ENCODE measurements at regions not wholly inside any gene's neighbourhood (a gene's known extent, or its start where the extent isn't known, plus 50 kb on each side); places are given as distances from the start of the nearest gene placed in this dataset.

DNA sequence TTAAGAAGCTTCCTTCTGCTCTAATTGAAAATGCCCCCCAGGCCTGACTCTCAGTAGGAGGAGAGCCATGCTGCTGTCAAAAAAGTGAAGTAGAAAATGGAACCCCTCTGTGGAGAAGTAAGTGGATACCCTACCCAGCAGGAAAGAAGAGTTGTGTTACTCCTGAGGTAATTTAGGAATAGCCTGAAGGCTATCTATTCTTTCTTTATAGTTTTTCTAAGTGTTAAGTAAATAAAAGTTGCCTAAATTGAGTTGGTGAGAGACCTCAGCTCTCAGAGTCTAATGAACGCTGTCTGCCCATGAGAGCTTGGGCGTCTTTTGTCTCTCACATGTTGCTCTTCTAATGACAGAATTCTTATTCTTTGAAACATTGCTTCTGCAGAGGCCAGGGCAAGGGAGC, 116.2 kb downstream of the NSUN3 start:
- no peak for DNase-seq (ENCODE audit: low read depth in 3 of 3, low spot score in 1 of 3)

DNA sequence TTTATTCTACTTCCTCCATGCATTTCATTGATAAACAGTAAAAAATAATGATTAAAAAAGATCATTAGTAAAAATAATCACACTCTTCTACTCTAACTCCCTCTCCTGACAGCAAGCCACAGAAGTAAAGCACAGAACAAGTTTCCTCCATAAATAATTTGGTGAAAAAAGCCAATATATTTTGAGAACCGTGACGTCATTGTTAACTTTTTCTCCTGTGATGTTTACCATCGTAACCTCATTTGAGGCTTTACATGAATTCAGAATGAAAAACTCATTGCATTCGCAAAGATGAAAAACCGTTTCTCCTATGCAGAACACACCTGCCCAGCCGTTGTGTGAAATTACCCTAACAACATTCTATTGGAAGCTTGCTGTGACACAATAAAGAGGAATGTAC, 120.7 kb downstream of the NSUN3 start:
- DNase-seq (ENCODE audit: low read depth in 3 of 3, low spot score in 1 of 3): no peak

DNA sequence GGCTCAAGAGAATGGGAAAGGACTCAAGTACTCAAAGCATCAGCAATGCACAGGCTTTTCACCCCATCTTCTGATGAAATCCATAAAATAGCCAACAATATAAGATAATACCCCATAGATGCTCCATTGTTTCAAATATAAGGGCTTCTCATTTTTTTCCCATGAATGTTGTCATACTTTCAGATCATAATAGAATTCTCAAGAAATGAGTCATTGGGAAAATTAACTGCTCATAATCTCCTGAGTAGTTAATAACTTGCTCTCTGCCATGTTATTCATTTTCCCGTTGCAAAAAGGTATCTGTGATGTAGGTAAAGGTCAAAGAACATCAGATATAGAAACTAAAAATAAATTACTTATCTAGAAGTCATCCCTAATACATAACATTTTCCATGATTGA, 121.9 kb downstream of the NSUN3 start:
- DNase-seq (ENCODE audit: low read depth in 3 of 3, low spot score in 1 of 3): no peak

DNA sequence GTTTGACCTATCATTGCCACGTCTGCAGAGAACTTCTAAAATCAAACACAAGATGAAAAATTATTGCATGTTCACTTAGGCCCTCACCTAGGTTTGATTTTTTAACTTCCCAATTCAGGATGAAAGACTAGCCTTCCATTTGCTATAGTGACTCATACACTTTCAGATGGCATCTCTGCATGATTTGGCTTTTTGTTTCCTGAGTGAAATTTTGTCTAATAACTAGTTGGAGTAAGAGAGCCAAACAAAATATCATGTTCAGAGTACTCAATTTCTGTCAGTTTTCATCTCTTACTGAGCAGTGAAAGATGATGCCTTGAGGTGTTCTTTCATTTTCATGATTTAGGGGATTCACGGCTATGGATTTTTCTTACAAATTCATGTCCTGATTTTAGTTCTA, 122.9 kb downstream of the NSUN3 start:
- no peak for DNase-seq (ENCODE audit: low read depth in 3 of 3, low spot score in 1 of 3)

DNA sequence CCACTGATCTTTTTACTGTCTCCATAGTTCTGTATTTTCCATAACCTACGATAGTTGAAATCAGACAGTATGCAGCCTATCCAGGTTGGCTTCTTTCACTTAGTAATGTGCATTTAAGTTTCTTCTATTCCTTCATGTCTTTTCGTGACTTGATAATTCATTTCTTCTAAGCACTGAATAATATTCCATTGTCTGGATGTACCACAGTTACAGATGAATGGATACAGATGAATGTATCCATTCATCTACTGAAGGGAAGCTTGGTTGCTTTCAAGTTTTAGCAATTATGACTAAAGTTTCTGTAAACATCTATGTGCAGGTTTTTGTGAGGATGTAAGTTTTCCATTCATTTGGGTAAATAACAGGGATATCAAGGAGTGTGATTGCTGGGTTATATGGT, 124.8 kb downstream of the NSUN3 start:
- no peak for DNase-seq (ENCODE audit: low read depth in 3 of 3, low spot score in 1 of 3)

DNA sequence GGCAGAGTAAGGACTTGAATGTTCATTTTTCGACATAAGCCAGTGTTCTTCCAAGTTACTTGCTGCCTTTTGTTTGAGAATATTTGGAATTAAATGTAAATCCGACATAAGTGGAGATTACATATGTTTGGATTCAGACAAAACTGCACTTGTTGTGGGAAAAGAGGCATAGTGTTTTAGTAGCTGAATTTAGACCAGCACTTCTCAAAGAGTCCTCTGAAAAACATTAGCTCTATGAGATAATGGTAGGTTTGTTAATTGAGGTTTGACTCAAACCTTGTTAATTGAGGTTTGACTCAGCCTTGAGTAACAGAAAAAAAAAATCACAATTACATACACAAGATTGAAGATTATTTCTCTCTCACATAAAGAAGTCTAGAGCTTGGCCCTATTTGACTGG, 132.5 kb downstream of the NSUN3 start:
- no peak for DNase-seq (ENCODE audit: low read depth in 3 of 3, low spot score in 1 of 3)

DNA sequence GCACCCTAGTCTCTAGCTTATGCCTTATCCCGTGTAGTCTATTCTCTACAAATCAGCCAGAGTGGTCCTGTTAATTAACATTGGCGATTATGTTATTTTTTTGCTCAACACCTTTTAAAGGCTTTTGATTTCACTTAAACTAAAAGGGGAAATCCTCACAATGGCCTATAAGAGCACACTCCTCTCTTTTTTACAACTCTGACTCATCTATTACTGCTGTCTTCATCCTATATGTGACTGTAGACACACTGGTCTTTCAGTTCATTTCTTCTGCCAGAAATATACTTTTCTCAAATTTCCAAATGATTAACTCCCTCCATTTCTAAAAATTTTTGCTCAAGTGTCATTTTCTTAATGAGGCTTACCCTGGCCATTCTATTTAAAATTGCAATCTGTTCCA, 143.4 kb downstream of the NSUN3 start:
- no peak for DNase-seq (ENCODE audit: low read depth in 3 of 3, low spot score in 1 of 3)

DNA sequence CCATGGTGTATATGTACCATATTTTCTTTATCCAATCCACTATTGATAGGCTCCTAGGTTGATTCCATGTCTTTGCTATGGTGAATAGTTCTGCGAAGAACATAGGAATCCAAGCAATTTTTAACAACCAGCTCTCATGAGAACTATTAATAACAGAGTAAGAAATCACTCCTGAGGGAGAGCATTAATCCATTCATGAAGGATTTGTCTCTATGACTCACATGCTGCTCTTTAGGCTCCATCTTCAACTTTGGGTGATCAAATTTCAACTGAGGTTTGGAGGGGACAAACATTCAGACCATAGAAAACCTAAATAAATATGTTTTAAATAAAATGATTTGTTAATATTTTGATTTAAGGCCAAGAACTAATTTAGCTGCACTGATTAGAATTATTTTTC, 147.4 kb downstream of the NSUN3 start:
- no peak for DNase-seq (ENCODE audit: low read depth in 3 of 3, low spot score in 1 of 3)

DNA sequence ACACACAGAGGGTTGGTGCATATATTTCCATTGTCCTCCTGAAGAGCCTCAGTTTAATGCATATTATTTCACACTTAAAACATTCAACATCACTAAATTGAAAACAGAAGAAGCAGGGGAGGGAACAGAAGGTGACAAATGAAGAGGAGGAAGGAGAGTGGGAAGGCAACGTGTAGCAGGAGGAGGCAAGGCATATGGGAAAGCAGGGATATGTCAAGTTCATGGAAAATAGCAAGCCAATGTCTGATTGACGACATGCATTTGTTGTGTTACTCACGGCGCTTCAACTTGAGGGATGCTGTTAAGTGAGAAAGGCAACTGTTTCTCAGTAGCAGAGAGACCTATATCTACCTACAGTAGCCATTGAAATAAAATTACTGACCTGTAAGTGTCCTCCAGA, 154.5 kb downstream of the NSUN3 start:
- DNase-seq (ENCODE audit: low read depth in 3 of 3, low spot score in 1 of 3): no peak

DNA sequence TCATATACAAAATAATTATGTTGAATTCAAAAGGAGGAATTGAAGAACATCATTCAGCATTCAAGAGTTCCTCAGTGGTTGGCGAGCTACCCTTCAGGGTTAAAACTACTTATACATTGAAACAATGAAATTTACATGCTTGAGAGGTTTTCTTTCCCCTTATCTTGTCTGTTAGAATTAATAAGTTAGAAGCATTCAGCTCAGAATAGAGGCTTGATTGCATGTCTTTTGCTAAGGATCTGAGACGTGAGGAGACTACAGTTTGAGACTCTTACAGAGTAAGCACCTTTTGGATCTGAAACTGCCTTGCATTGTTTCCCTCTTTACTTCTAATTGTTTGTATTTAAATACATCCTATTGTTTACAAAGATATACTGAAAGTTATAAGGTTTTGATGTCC, 157.6 kb downstream of the NSUN3 start:
- no peak for DNase-seq (ENCODE audit: low read depth in 3 of 3, low spot score in 1 of 3)

DNA sequence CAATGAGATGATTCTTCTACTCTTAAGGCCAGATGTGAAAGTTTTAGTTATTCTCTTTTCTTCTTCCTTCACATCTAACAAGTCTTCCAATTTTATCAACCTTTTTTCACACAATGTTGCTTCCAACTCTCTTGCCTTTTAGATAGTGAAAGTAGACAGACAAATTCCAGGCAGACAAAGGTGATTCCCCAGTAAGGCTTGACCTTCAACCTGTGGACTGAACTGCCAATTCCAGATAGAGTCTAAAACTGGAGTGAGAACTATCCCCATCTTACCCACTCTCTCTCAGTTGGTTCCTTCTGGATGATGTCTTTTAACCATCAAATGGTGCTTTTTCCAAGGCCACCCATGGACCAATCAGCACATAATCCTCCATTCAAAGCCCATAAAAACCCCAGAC, 159.0 kb downstream of the NSUN3 start:
- no peak for DNase-seq (ENCODE audit: low read depth in 3 of 3, low spot score in 1 of 3)

DNA sequence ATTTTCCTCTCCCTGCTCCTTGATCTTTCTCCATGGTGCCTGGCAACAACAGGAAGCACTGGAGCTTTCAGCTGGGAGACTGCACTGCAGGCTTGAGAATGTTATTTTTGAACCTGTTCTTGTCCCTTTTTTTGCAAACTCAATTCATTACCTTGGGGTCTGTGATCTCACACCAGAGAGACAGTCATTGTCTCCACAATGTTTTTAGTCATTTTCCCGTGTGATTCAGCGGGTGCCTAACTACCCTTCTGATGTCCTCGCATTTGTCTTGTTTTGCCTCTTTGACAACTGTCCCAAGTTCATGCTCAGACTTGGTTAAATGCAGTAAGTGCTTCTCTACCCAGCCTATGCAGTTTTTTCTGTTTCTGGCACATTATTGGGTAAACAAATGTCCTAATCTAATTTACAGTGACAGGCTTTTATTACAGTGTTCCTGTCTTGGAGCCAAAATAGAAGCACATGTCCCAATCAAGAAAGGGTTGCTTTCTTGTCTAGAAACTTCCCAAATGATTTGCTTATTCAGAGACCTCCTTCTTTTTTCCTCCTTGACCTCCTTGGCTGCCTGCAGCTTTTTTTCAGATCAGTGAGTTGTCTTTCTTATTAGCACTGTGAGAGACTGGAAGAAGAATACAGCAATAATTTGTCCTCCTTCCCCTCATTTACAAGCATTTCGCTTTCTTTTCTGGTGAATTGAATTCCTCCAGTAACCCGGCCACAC, 162.4 kb downstream of the NSUN3 start:
- DNase-seq (ENCODE audit: low read depth in 3 of 3, low spot score in 1 of 3): no peak

DNA sequence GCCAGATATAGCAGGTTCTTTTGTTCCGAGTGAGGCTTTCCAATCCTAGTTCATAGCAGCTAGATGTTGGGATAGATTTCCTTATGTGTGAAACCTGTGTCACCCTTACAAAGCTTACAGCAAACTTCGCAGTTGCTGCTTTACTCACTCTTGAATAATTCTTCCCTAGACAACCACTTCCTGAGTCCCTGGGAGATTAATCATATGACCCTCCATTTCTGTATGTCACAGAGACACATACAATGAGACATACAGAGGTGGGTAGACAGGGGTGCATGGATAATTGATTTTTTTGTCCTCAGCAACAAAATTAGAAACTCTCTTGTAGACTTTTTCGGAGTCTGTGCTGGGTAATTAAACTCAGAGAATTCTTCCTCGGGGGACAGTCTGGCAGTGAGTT, 163.2 kb downstream of the NSUN3 start:
- DNase-seq (ENCODE audit: low read depth in 3 of 3, low spot score in 1 of 3): no peak

DNA sequence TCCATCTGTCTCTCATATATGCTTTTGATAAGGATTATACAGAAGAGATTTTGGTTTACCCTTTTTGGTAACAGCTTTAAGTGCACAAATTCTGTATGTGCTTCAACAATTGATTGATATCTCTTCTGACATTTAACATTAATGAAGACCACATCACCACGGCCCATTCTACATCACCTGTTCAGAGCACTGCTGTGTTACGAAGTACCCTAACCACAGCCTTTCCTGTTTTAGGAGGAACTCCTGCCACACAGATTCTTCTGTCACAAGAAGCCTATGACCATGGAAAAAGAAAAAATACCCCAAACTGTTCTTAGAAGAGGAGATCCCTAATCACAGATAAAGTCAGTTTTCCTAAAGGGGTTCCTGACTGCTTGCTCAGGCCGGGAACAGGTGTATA, 170.1 kb downstream of the NSUN3 start:
- no peak for DNase-seq (ENCODE audit: low read depth in 3 of 3, low spot score in 1 of 3)

DNA sequence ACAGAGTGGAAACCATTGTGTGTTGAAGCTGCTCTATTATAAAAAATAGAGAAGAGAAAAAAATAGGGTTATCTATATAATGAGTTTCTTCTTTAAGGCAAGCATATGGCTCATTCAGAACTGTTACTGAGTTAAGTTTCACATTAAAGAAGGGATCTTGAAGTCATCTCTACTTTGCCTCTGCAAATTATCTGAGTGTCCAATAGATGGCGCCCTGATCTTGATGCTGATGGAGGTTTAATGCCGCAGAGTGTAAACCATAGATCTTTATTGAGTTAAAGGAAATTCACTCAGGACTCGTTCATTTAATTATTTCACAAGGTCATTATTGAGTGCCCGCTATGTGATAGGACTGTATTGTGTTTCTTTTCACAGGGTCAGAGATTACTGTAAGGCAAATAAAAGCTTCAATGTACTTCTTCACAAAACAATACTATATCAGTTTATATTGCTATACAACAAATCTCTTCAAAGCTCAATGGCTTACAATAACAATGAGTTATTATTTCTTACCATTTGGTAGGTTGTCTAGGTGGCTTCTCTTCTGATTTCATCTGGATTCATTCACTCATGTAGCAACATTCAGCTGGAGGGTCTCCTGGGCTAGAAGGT, 171.4 kb downstream of the NSUN3 start:
- no peak for DNase-seq (ENCODE audit: low read depth in 3 of 3, low spot score in 1 of 3)

DNA sequence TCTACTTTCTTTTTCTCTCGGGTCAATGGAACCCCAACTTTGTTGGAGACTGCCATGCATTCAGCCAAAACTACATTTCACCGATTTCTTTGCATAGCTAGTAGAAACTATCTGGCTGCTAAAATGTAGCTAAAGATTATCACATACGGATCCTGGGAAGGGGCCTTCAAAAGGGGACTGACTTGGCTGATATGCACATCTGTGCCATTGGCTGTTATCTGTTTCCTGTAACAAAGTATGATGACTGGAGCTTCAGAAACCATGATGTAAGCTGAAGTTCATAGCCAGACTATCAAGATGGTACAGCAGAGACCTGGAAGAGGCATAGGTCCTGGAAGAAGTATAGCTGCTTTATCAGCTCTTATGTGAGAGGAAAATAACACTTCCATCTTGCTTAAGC, 179.1 kb downstream of the NSUN3 start:
- no peak for DNase-seq (ENCODE audit: low read depth in 3 of 3, low spot score in 1 of 3)

DNA sequence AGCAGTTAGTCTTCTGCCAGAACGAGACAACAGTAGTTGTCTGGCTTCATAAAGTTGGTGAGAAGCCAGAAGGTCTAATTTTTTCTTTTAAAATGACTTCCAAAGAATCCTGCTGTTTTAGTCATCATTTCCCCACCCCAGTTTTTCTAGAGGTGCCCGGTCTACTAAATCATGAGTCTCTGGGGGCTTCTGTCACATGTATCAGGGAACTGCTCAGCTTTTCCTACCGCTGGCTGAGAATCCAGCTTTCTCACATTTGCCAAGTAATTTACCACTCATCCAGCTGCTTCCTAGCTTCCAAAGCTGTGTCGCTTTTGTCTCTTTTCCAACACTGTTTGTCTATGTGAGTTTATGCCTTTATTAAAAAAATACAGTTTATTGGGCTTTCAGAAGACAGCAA, 183.3 kb downstream of the NSUN3 start:
- DNase-seq (ENCODE audit: low read depth in 3 of 3, low spot score in 1 of 3): no peak

DNA sequence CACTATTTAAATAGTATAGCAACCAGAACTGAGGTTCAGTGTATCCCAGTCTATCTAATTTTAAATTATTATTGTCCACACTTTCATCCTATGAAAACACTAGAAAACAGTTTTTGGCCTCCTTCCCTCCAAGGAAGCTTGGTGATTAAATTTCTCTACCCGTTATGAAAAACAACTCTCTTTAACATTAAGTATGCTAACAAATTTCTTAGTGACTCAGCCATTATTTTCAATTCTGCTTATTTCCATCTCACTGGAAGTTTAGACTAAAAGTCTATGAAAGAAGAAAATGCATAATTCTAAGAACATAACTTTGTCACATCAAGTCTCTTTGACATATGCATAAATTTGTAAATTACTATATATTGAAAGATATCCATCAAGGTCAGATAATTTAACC, 185.2 kb downstream of the NSUN3 start:
- no peak for DNase-seq (ENCODE audit: low read depth in 3 of 3, low spot score in 1 of 3)

DNA sequence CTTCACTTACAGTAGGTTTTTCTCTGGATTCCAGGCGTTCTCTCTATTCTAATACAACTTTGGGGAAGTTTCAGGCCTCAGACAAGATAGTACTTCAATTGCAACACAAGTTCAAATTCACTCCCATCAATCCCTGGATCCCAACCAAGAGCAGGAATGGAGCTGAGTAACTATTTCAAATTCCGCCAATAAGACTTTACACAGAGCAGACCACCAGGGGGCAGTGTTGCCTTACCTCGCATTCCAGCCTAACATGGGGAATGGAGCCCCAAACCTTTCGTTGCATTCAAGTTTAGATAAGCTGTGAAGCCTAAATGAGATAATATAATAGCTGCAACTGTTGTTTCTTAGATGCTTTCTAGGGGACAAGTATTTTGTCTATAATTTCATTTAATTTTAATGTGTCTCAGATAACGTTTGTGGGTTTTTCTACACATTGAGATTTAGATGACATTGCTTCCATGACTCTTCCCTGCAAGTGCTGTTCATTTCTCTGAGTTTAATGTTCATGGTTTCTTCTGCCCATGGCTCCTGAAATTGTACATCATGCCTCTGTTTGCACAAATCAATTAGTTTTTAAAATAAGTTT, 186.7 kb downstream of the NSUN3 start:
- peak in 2 of 3 donors; percentile 6 to 47 for DNase-seq (ENCODE audit: low read depth in 3 of 3, low spot score in 1 of 3)

DNA sequence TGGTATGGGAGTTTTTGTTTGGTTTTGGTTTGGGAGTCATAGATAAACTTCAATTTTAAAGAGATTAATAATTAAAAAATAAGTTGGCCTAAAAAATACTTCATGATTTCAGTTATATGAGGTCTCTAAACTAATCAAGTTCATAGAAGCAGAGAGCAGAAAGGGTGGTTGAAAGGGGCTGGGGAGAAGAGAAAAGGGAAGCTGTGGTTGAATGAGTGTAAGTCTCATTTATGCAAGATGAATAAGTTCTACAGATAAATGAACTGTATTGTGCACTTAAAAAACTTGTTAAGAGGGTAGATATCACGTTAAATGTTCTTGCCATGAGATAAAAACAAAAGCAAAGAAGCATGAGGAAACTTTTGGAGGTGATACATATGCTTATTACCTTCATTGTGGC, 188.7 kb downstream of the NSUN3 start:
- no peak for DNase-seq (ENCODE audit: low read depth in 3 of 3, low spot score in 1 of 3)

DNA sequence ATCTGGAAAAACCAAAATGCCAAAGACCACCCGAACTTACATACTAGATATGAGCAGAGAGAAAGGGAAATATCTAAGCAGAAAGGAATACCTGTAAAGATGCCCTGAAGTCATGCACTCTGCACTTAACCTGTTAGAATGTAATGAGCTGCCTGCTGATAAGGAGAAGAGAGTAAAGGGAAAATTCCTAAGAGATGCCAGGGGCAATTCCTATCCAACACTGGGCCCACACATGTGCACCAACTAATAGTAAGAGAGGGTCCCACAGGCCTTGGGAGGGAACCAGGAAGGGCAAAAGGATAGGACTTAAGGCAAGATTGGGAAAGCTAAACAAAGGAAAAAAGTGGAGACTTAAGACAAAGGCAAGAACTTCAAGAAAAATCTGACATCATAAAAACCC, 189.5 kb downstream of the NSUN3 start:
- no peak for DNase-seq (ENCODE audit: low read depth in 3 of 3, low spot score in 1 of 3)

DNA sequence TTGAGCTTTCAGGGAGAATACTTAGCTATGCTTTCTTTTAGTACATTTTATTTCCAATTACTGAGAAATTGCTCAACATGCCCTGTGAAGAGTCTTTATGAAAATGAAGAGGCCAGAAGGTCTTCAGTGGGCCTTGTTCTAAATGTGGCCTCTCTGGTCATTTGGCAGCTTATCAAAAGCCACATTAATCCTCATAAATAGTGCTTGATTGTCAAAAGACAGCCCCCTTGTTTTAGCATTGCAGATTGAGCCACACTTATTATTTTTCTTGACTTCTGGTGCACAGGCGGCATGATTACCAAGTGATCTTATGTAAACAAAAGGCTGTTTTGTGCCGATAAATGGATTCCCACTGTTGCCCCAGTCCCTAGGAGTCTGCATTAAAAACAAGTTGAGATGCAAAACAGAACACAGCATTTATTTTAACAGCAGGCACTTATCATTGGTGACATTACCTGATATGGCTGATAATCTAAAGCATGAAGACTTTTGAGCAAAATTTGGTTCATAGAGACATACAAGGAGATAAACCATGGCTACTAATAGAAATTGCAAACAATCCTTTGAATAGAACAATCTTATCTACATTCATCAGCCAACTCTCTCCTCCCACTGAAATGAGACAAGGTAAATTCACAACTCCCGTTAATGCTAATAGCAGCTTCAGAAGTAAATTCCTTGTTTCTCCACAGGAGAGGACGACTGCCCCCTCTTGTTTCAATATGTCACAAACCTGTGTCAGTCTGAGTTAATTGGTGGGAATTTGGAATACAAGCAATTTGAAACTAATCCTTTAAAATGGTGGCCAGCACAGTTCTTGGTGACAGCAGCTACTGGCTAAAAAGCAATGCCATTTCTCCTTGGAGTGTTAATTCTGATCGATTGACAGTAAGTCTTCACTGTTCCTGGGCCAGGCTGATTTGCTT, 194.3 kb downstream of the NSUN3 start:
- no peak for DNase-seq (ENCODE audit: low read depth in 3 of 3, low spot score in 1 of 3)
